GM18508 (cell line): ENCODE measurements at regions not wholly inside any gene's neighbourhood (a gene's known extent, or its start where the extent isn't known, plus 50 kb on each side); places are given as distances from the start of the nearest gene placed in this dataset.
"Not testable (repeated sequence)": the region's sequence is repeated elsewhere in the genome, so short reads cannot be mapped to it uniquely, and the experiment has no call there.

ENCODE experiments used
- ATAC-seq: cut with Tn5 transposase; IDR thresholded peaks from one replicate; pipeline ENCODE4 v1.9.1; 2021; ENCODE audit warnings: moderate number of reproducible peaks; ENCODE audit not compliant: insufficient read depth, unreplicated experiment

DNA sequence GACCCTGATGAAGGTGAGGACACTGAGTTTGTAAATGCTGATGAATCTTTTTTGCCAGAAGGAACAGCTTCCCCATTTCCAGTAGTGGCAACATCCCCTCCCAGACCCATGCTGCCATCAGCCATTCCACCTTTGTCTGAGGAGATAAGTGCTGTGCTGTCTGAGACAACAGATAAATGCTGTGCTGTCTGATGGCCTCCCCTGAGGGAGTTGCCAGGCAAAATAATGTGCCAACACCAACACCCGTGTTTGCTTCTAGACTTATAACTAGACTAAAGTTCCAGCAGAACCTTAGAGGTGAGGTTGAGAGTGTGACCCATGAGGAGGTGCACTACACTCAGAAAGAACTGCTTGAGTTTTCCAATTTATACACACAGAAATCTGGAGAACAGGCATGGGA, 349.5 kb downstream of the C12orf75 start:
- no peak for ATAC-seq

DNA sequence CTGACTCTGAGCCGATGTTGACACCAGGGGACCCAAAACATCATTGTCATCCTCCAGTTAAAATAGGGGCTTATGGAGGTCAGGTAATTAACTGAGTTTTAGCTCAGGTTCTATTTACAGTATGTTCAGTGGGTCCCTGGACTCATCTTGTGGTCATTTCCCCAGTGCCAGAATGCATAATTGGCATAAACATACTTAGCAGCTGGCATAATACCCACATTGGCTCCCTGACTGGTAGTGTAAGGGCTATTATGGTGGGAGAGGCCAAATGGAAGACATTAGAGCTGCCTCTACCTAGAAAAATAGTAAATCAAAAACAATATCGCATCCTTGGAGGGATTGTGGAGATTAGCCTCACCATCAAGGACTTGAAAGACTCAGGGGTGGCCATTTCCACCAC, 350.9 kb downstream of the C12orf75 start:
- no peak for ATAC-seq

DNA sequence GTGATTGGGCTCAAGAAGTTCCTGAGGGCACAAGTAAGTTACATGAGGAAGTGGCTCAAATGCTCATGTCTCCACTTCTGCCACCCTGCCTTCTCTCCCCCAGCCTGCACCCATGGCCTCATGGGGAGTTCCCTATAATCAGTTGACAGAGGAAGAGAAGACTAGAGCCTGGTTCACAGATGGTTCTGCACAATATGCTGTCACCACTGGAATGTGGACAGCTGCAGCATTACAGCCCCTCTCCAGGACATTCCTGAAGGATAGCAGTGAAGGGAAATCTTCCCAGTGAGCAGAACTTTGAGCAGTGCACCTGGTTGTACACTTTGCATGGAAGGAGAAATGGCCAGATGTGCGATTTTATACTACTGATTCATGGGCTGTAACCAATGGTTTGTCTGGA, 352.3 kb downstream of the C12orf75 start:
- ATAC-seq, result not testable (repeated sequence)

DNA sequence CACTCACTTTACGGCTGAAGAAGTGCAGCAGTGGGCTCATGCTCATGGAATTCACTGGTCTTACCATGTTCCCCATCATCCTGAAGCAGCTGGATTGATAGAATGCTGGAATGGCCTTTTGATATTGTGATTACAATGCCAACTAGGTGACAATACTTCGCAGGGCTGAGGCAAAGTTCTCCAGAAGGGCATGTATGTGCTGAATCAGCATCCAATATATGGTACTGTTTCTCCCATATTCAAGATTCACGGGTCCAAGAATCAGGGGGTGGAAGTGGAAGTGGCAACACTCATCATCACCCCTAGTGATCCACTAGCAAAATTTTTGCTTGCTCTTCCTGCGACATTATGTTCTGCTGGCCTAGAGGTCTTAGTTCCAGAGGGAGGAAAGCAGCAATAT, 353.3 kb downstream of the C12orf75 start:
- ATAC-seq, result not testable (repeated sequence)

DNA sequence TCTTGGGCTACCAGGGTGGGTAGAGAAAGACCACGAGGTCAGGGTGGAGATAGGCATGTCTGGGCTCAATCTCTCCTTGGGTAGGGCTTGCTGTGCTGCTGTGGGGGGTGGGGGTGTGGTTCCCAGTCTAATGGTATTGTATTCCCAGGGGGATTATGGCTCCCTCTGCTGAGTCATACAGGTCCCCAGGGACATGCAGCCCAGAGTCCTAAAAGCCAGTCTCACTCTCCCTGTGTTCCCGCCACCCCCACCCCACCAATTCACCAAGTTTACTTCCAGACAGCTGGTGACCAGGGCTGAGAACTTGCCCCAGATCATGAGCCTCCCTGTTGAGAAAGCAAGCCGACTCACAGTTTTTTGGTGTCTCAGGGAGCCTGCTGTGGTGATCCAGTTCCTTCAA, 367.6 kb downstream of the C12orf75 start:
- ATAC-seq, result no peak

DNA sequence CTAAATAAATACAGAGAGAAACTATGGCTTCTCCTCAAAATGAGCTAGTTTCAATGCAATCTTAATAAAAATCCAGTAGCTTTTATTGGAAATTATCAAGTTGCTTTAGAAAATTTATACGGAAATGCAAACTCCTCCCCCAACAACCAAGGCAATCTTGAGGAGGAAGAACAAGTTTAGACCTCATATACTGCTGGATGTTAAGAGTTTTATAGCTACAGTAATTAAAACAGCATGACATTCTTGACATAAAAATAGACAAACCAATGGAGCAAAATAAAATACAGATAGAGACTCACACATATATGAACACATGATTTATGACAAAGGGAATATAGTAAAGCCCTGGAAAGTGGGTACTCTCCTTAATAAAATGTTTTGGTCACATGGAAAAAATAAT, 368.7 kb downstream of the C12orf75 start:
- no peak for ATAC-seq

DNA sequence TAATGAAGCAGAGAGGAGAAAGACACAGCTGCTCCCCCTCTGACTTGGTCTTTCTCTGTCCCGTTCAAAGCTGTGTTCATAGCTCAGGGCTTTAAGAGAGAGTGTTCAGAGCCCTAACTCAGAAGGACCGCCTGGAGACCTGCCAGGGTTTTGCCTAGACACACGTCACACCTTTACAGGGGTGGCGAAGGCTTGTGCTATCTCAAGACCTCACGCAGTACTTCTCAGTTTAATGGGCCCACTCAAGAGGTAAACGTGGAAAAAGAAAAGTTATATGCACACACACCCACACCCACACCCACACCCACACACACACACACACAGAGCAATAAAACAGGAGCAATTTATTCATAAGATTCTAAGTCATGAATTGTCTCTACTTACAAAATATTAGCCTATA, 374.3 kb downstream of the C12orf75 start:
- no peak for ATAC-seq

DNA sequence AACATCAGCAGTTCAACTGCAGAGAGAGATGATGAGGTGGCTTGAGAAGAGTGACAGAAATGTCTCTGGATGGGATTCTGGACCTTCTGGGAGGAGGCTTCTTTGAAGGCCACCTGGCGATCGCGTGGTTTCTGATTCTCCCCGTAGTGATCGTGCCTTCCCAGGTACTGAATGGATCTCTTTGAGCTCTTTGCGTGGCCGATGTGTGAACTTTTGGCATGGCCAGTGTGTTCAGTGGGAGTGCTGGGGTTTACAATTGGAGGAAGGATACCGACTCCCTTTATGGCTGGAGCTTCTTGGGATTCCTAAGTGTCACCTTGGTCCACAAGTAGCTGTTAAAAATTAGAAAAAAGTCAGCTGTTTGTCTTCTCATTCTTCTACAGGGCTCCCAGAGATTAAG, 374.7 kb downstream of the C12orf75 start:
- ATAC-seq, result no peak

DNA sequence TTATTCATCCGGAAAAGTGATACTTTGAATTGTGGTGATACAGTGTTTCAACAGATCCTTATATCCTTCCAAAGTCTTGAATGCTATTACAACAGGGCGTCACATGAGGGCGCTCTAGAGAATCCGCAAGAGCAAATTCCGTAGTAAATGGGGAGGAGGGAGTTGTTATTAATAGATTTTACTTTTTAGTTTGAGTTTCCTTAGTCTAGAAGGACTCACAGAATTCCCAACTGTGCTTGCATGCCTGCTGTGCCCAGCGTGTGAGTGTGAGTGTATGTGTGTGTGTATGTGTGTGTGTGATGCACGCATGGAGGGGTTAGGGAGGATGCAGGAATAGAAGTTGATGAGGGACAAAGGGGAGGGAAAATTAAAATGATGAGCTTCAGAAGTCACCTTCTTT, 375.3 kb downstream of the C12orf75 start:
- ATAC-seq, result no peak

DNA sequence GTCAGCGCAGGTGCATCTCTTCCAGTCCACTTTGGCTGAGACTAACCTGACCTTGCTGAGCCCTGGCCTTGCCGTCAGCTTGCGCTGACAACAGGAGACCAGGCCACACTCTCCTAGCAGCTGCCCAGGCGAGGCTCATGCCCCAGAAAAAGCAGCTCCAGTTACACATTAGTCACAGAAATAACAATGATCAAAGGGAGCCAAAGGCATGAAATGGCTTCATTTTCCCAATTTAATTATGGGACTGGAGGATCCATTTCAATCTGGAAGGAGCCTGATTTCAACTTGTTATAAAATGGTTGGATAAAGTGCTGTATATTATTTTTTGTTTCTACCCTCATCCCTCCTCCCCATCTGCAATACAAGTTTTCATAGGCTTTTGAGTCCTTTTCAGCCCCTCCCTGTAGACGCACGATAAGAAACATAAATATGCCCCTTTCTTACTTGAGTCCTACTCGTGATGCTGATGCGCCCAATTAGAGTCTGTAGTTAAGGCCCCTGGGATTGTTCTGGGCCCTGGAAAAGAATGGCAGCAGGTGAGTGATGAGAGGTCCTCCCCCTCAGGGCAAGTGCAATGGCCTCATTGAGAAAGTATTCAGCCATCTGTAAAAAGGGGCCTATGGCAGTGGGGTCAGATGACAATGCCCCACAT, 376.0 kb downstream of the C12orf75 start:
- no peak for ATAC-seq

DNA sequence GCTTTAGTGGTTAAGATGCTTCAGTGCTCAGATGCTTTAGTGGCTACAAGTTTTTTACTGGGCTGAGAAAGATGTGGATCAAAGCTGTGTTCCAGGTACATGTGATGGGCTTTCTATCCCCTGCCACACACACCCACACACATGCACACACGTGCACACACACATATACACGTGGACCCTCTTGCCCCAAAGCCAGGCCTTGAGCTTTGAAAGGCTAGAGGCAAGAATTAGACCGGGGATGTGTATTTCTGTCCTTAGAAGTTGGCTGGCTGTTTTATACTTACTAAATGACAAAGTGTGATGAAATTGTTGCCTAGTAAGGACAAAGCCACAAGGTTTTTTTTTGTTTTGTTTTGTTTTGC, 376.5 kb downstream of the C12orf75 start:
- ATAC-seq, result no peak

DNA sequence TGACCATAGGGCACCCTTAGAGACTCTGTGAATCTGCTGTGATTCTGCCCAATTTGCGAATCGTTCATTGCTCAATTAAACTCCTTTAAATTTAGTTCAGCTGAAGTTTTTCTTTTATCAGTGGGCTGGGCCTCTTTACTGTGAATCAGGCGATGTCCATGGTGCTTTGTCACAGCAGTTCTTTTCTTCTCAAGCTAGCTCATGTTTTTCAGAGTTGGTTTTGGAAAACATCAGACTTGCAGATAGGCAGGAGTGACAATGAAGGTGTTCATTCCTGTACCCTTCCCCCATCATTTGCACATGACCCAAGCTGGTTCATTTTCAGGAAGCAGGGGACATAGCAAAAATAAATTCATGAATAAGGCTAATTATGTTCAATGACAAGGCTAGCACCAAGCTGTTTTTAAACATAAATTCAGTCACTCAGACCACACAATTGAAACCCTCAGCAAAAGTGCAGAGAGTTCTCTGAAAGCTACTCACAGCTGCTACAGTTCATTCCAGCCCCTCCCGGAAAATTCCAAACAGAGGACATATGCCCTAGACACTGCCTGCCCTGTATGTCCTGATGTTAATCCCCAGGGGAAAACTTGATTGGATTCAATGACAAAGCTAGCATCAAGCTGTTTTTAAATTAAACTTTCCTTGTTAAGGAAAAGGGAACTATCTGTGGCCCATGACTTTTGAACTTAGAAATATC, 383.3 kb downstream of the C12orf75 start:
- no peak for ATAC-seq

DNA sequence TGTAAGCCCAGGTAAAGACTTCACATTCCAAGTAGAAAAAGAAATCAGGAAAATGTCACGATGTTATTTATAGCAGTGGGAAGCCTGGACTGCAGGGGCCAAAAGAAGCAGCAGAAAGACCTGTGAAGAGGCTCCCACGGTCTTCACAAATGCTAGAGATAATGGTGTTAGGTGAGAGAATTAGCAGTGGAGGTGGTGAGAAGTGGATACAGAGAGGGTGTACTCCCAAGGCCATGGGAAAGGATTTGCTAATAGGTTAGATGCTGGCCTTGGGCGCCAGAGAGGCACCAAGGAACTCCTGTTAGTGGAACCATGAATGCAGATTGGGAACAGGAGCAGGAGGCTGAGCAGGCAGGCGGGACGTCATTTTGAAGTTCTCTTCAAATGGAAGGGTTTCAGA, 386.1 kb downstream of the C12orf75 start:
- ATAC-seq, result no peak

DNA sequence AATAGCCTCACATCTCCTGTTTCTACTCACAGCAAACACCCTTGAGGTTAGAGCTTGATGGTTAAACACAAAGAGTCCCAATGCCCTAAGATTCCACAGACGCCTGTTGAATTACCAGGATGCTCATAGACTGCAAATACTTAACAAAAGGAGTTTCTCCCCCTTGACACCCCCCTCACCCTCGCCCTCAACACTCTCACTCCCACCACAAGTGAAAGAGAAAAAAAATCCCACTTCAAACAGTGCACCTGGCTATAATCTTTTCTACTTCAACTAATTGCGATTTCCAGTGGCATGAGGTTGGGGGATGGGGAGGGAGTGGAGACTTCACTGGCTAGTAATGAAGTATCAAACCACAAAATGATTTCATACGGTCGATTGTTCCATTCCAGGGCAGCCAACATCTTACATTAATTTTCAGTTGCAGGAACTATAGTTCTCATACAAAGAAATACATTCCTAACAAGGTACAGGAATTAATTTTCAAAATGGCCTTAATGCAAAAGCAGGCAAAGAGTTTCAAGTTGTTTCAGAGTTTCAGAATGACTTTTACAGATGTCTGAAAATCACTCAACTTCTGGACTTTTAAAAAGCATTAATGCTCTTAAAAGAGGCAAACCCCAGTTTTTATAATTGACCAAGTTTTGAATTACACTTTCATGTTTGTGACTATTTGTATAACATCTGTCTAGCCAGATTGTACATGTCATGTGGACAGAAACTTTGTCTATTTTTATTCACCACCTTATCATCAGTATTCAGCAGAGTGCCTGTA, 390.7 kb downstream of the C12orf75 start:
- peak; percentile 62 for ATAC-seq

DNA sequence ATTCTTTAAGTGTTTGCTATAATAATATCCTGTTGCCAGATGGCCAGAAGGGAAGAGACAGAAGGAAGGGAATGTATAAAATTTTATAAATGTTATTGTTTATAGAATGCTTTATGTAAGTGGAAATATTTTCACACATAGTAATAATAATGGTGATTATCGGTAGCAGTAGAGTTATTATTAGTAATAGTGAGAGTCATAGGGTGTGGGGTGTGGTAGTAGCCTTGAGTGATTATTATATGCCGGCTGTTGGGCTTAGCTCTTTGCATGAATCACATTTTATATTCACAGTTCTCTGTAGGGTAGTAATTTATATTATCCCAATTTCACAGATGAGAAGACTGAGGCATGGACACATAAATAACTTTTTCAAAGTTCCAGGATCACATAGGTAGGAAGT, 391.4 kb downstream of the C12orf75 start:
- ATAC-seq, result peak; percentile 17

DNA sequence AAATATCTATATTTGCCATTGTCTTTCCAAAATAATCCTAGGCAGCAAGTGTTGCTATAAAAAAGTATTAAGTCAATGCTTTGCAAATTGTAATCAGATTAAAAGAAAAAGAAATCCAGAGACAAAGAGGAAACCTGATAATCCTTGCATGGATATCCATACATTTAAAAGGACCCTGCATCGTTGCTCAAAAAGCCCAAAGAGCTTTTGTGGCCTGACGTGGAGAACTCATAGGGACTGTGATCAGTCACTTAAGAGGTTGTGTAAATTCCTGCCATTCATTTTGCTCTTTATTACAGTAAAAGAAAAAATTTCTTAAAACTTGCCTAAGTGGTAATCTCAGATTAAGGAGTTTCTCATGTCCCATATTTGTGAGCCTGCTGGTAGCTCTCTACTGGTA, 392.6 kb downstream of the C12orf75 start:
- no peak for ATAC-seq

DNA sequence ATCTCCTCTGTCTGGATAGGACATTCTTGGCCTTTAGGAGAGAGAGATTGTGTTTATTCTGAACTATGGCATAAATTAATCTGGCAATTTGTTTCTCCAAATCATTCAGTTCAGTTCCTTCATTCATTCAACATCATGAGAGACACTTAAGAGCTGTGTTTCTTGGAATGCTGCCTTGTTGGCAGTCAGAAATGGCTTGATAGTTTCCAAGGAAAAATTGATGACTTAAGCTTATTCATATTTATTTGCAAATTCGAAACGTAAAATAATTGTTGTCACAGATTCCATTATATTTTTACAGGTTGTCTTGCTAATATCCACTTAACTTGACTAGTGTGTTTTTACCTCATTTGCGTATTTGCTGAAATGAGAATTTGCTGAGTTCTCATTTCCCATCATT, 393.0 kb downstream of the C12orf75 start:
- no peak for ATAC-seq

DNA sequence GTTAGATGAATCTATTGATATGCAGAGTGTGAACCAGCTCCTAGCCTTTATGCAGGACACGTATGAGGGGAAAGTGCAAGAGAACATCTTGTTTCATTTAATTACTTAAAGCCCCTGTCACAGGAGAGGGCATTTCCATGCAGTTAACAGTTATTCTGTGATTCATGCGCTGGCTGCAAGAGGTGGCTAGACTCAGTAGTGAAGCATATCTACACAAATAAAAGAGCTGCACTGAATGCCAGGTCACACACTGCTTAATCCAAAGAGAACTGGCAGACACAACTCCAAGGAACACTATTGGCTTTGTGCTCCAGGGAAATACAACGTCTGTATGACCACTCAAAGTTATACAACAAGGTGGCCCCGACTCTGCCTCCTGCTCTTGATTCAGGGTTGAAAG, 394.1 kb downstream of the C12orf75 start:
- no peak for ATAC-seq

DNA sequence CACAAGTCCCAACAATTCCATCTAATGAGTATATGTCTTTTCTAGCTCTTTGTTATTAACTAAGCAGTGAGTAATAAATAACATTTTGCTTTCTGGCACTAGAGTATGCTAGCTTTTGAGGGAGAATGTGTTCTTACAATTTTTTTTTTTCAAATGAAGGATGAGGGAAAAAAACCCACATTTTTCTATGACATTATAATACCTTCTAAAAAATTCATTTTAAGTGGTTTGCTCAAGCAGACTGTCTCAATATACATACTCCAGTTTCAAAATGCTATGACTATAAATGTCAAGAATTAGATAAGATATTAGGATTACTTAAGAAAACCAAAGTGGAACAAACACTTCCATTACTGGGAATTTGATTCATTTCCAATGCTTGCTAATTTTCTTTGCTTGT, 394.6 kb downstream of the C12orf75 start:
- no peak for ATAC-seq

DNA sequence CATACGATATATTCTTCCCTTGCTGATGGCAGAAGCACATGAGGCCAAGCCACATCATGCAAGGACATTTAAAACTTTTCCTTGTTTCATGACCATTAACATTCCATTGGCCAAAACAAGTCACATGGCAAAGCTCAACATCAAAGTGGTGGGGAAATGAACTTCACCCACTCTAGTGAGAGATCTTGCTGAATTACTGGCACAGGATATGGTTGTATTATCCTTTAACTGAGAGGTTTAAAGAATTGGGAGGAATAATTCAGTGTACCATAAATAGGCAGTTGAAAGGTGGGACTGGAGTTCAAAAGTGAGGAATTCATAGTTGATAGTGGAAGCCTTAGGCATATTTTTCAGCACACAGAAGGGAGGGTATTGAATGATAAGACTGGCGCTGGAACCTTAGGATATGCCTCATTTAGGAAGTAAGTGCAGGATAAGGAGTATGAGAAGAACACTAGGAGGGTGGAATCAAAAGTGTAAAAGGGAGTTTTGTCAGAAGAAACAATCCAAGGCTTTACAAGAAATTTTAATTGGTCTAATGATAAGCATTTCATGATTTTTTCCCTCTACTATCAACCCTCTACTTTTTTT, 398.8 kb downstream of the C12orf75 start:
- no peak for ATAC-seq

DNA sequence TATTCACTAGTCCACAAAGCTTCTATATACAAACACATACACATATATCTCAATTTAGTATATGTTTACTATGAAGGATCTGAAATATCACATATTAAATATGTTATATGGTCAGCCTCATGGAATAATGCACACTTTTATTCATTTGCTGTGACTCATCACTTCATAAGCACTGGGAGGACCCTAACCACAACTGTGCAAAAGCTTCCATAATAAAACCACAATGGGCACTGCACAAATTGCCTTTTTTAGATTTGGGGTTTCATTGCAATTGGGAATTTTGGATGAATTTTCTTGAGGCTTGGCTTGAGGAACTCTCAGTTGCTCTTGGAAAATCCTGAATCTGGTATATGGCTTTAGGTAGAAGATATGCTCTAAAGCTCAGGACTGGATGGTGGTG, 399.4 kb downstream of the C12orf75 start:
- no peak for ATAC-seq
